Right cardiac atrium (tissue), 5 donors: ENCODE measurements at regions not wholly inside any gene's neighbourhood (a gene's known extent, or its start where the extent isn't known, plus 50 kb on each side); places are given as distances from the start of the nearest gene placed in this dataset.
"Not testable (repeated sequence)": the region's sequence is repeated elsewhere in the genome, so short reads cannot be mapped to it uniquely, and the experiment has no call there.

Experiments
- ATAC-seq, 2 donors: fragments of 200-7000 bp; cut with Tn5 transposase; one replicate each; pipeline versions ENCODE4 v1.8.0 to v1.9.1; 2020; ENCODE audit warnings: moderate library complexity in 2 of 2, mild to moderate bottlenecking in 1 of 2
- DNase-seq, 3 donors: peaks; one replicate each; pipeline ENCODE4 v3.0.0-alpha.2; 2020
- H3K27ac ChIP-seq: one replicate; pipeline ENCODE4 v1.5.1; 2013; ENCODE audit warnings: mild to moderate bottlenecking, low read length, control low read depth, moderate library complexity
- H3K27me3 ChIP-seq: one replicate; pipeline ENCODE4 v1.6.1; 2013; ENCODE audit not compliant: control insufficient read depth, insufficient read depth
- H3K4me1 ChIP-seq: one replicate; pipeline ENCODE4 v1.6.1; 2013; ENCODE audit warnings: low read length; ENCODE audit not compliant: control insufficient read depth, insufficient read depth
- H3K4me3 ChIP-seq: one replicate; pipeline ENCODE4 v1.5.1; 2013; ENCODE audit warnings: low read length, control low read depth
- H3K9me3 ChIP-seq: one replicate; pipeline ENCODE4 v1.6.1; 2013; ENCODE audit warnings: low read length; ENCODE audit not compliant: control insufficient read depth
- WGBS: extraction: QIAGEN DNeasy Blood & Tissue Kit; methylation state at CpG from one replicate; pipeline ENCODE4 v1.1.7; 2013; 5-methylcytosine and 5-hydroxymethylcytosine counted together
- intact Hi-C, 4 donors: fragments of 100-400 bp; cut with DNase I; formaldehyde crosslinking; loops; one replicate each; pipeline versions ENCODE4 v1.11.0 to v1.14.0; 2022 to 2023
- donor health status: healthy with polysubstance abuse.
- donor health status: DM: no; HTN: yes; CAD: no.
- donor health status: DM: no; HTN: no; CAD: no.
- donor health status: DM: no; HTN: yes; CAD: no; lungs with severe emphysema.
- donor health status: DM: yes; HTN: yes; CAD: no.

GRCh38 chr9:40970340-40970739 is 158.1 kb downstream of the FOXD4L6 start:
- WGBS = 53% methylated on average over 4 of the region's 5 CpGs
- H3K27ac ChIP-seq, H3K9me3 ChIP-seq, intact Hi-C loops, DNase-seq, H3K4me3 ChIP-seq, ATAC-seq, H3K27me3 ChIP-seq, H3K4me1 ChIP-seq: not testable (repeated sequence)

GRCh38 chr9:40962461-40962860 is 166.0 kb downstream of the FOXD4L6 start:
- H3K27me3 ChIP-seq, DNase-seq, H3K4me3 ChIP-seq, H3K4me1 ChIP-seq, H3K9me3 ChIP-seq, intact Hi-C loops, ATAC-seq, H3K27ac ChIP-seq: not testable (repeated sequence)
- WGBS = 28% methylated on average over 3 of the region's 6 CpGs

- ATAC-seq, DNase-seq, H3K4me3 ChIP-seq, H3K27me3 ChIP-seq, H3K27ac ChIP-seq, H3K4me1 ChIP-seq, H3K9me3 ChIP-seq, intact Hi-C loops: not testable (repeated sequence)
- 78% methylated on average over 17 of the region's 17 CpGs for WGBS
Measured at GRCh38 chr9:40951876-40952494, 176.5 kb downstream of the FOXD4L6 start.

GRCh38 chr9:40946228-40946627 is 182.3 kb downstream of the FOXD4L6 start:
- intact Hi-C loops, H3K27ac ChIP-seq, H3K27me3 ChIP-seq, ATAC-seq, H3K4me1 ChIP-seq, DNase-seq, H3K9me3 ChIP-seq, H3K4me3 ChIP-seq: not testable (repeated sequence)
- whole genome bisulfite sequencing = 89% methylated on average over 8 of the region's 8 CpGs

- 69% methylated on average over 4 of the region's 4 CpGs for WGBS
Measured at GRCh38 chr9:40942730-40943129, 185.8 kb downstream of the FOXD4L6 start.

GRCh38 chr9:40939888-40940209 is 188.6 kb downstream of the FOXD4L6 start:
- H3K27ac ChIP-seq, H3K9me3 ChIP-seq, intact Hi-C loops, H3K4me3 ChIP-seq, H3K27me3 ChIP-seq, H3K4me1 ChIP-seq, ATAC-seq, DNase-seq: not testable (repeated sequence)
- WGBS = 58% methylated on average over 1 of the region's 1 CpG

More at GRCh38 chr9:40942730-40943129, 185.8 kb downstream of the FOXD4L6 start:
- H3K4me3 ChIP-seq, intact Hi-C loops, H3K27ac ChIP-seq, H3K4me1 ChIP-seq, DNase-seq, ATAC-seq, H3K27me3 ChIP-seq, H3K9me3 ChIP-seq: not testable (repeated sequence)

GRCh38 chr9:40939201-40939887 is 189.1 kb downstream of the FOXD4L6 start:
- H3K27me3 ChIP-seq, H3K4me1 ChIP-seq, H3K27ac ChIP-seq, DNase-seq, intact Hi-C loops, ATAC-seq, H3K9me3 ChIP-seq, H3K4me3 ChIP-seq: not testable (repeated sequence)
- WGBS = 75% methylated on average over 15 of the region's 15 CpGs

GRCh38 chr9:40935336-40935735 is 193.1 kb downstream of the FOXD4L6 start:
- WGBS = 77% methylated on average over 7 of the region's 7 CpGs
- peaks cover 2% of the 10 kb centered on the region for H3K9me3 ChIP-seq
- H3K27ac ChIP-seq = no peak overlapping the region
- DNase-seq (no peak), ATAC-seq (no peak)
- no peak overlapping the region for H3K4me3 ChIP-seq
- intact Hi-C loops = no loop called here
- H3K27me3 ChIP-seq = no peaks in the 10 kb centered on the region
- H3K4me1 ChIP-seq = no peaks in the 10 kb centered on the region

GRCh38 chr9:40934480-40934879 is 194.0 kb downstream of the FOXD4L6 start:
- H3K4me1 ChIP-seq, H3K27ac ChIP-seq, H3K4me3 ChIP-seq, ATAC-seq, intact Hi-C loops, DNase-seq, H3K9me3 ChIP-seq, H3K27me3 ChIP-seq: not testable (repeated sequence)
- WGBS = 92% methylated on average over 3 of the region's 3 CpGs

GRCh38 chr9:40930426-40930825 is 198.1 kb downstream of the FOXD4L6 start:
- ATAC-seq, H3K9me3 ChIP-seq, H3K4me1 ChIP-seq, H3K27ac ChIP-seq, DNase-seq, intact Hi-C loops, H3K4me3 ChIP-seq, H3K27me3 ChIP-seq: not testable (repeated sequence)
- WGBS = 89% methylated on average over 4 of the region's 4 CpGs

- DNase-seq, H3K27me3 ChIP-seq, H3K4me3 ChIP-seq, ATAC-seq, H3K27ac ChIP-seq, intact Hi-C loops, H3K9me3 ChIP-seq, H3K4me1 ChIP-seq: not testable (repeated sequence)
- WGBS = 79% methylated on average over 6 of the region's 6 CpGs
Measured at GRCh38 chr9:40929488-40929845, 199.0 kb downstream of the FOXD4L6 start.
